ENCODE measurements at regions not wholly inside any gene's neighbourhood (a gene's known extent, or its start where the extent isn't known, plus 50 kb on each side); places are given as distances from the start of the nearest gene placed in this dataset.

DNA sequence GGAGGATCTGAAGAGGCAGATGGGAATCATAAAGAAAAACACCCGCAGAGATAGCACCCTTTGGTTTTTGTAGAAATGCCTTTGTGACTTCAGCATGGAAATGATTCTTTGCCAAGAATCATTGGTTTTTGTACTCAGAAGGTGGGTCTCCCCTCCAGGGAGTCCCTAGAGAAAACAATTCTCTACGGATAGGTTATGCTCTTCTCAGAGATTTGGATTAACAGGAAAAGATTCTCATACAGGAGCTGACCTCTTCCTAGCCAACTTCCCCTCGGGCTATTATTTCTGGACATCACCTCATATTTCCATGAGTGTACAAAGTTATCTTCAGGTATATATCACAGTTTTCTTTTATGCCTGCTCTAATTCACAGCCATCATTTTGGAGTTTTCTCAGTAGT lies 274.2 kb upstream of the HABP2 start:
- TF ChIP-seq POLR2A (IDR thresholded peaks at IDR 0.05; ENCODE audit: low read depth, low read length) (no peak), POLR2AphosphoS5 (IDR thresholded peaks at IDR 0.05; ENCODE audit: low read depth, low read length) (no peak), TAF1 (IDR thresholded peaks at IDR 0.05; ENCODE audit: low read depth, low read length) (no peak)

Measured in GM12891 (cell line).